ENCODE measurements at regions not wholly inside any gene's neighbourhood (a gene's known extent, or its start where the extent isn't known, plus 50 kb on each side); places are given as distances from the start of the nearest gene placed in this dataset.

- H3K36me3 ChIP-seq (ENCODE audit: control insufficient read depth in 2 of 3, insufficient read depth in 3 of 3, low read length in 3 of 3): no peaks in the 10 kb centered on the region
- H3K27me3 ChIP-seq (ENCODE audit: control insufficient read depth, insufficient read depth, low read length): no peaks in the 10 kb centered on the region
- H3K9ac ChIP-seq (ENCODE audit: low read length in 3 of 3): no peak overlapping the region
- DNase-seq (peak in 1 of 5 donors; percentile 30), FAIRE-seq (no peak)
- TF ChIP-seq CTCF (IDR thresholded peaks at IDR 0.05; ENCODE audit: borderline replicate concordance, extremely low read depth, insufficient read depth): no peak
- H3K27ac ChIP-seq (ENCODE audit: low read depth in 2 of 2, low read length in 2 of 2): no peak overlapping the region
- H3K4me3 ChIP-seq (ENCODE audit: low read length in 3 of 3): no peak overlapping the region
- H3K4me1 ChIP-seq (ENCODE audit: control insufficient read depth in 2 of 3, insufficient read depth in 2 of 3, low read depth in 1 of 3, low read length in 3 of 3): no peaks in the 10 kb centered on the region
- intact Hi-C loops (cut with DNase I): no loop called here
- H3K9me3 ChIP-seq (ENCODE audit: control insufficient read depth in 2 of 3, insufficient read depth in 1 of 3, low read length in 3 of 3): no peaks in the 10 kb centered on the region
Observed at GRCh38 chr6:168725802-168726201, 284.8 kb downstream of the SMOC2 start.

GRCh38 chr6:168724669-168725570 lies 283.9 kb downstream of the SMOC2 start:
- intact Hi-C loops (cut with DNase I): no loop called here
- no peak for TF ChIP-seq CTCF (IDR thresholded peaks at IDR 0.05; ENCODE audit: borderline replicate concordance, extremely low read depth, insufficient read depth)
- Histone ChIP-seq H3K27ac (ENCODE audit: low read depth in 2 of 2, low read length in 2 of 2) (no peak overlapping the region), H3K4me3 (ENCODE audit: low read length in 3 of 3) (no peak overlapping the region), H3K27me3 (ENCODE audit: control insufficient read depth, insufficient read depth, low read length) (no peaks in the 10 kb centered on the region), H3K9ac (ENCODE audit: low read length in 3 of 3) (no peak overlapping the region), H3K9me3 (ENCODE audit: control insufficient read depth in 2 of 3, insufficient read depth in 1 of 3, low read length in 3 of 3) (no peaks in the 10 kb centered on the region), H3K4me1 (ENCODE audit: control insufficient read depth in 2 of 3, insufficient read depth in 2 of 3, low read depth in 1 of 3, low read length in 3 of 3) (no peaks in the 10 kb centered on the region), H3K36me3 (ENCODE audit: control insufficient read depth in 2 of 3, insufficient read depth in 3 of 3, low read length in 3 of 3) (no peaks in the 10 kb centered on the region)
- DNase-seq (no peak), FAIRE-seq (no peak)

GRCh38 chr6:168724033-168724432 lies 283.0 kb downstream of the SMOC2 start:
- TF ChIP-seq CTCF (IDR thresholded peaks at IDR 0.05; ENCODE audit: borderline replicate concordance, extremely low read depth, insufficient read depth): no peak
- Histone ChIP-seq H3K9me3 (ENCODE audit: control insufficient read depth in 2 of 3, insufficient read depth in 1 of 3, low read length in 3 of 3) (no peaks in the 10 kb centered on the region), H3K4me1 (ENCODE audit: control insufficient read depth in 2 of 3, insufficient read depth in 2 of 3, low read depth in 1 of 3, low read length in 3 of 3) (no peaks in the 10 kb centered on the region), H3K27me3 (ENCODE audit: control insufficient read depth, insufficient read depth, low read length) (no peaks in the 10 kb centered on the region), H3K36me3 (ENCODE audit: control insufficient read depth in 2 of 3, insufficient read depth in 3 of 3, low read length in 3 of 3) (no peaks in the 10 kb centered on the region), H3K4me3 (ENCODE audit: low read length in 3 of 3) (no peak overlapping the region), H3K9ac (ENCODE audit: low read length in 3 of 3) (no peak overlapping the region), H3K27ac (ENCODE audit: low read depth in 2 of 2, low read length in 2 of 2) (no peak overlapping the region)
- FAIRE-seq (no peak), DNase-seq (no peak)
- intact Hi-C loops (cut with DNase I): no loop called here
